ENCODE measurements at regions not wholly inside any gene's neighbourhood (a gene's known extent, or its start where the extent isn't known, plus 50 kb on each side); places are given as distances from the start of the nearest gene placed in this dataset.

- TF ChIP-seq EP300 (IDR thresholded peaks at IDR 0.05) (no peak), CTCF (IDR thresholded peaks at IDR 0.05) (no peak)
These were observed 73.6 kb downstream of the METRNL start for GRCh38 chr17:83152745-83153611.
